GM19397 (cell line): ENCODE measurements at regions not wholly inside any gene's neighbourhood (a gene's known extent, or its start where the extent isn't known, plus 50 kb on each side); places are given as distances from the start of the nearest gene placed in this dataset.
"Not testable (repeated sequence)": the region's sequence is repeated elsewhere in the genome, so short reads cannot be mapped to it uniquely, and the experiment has no call there.

Experiments
- ATAC-seq: cut with Tn5 transposase; IDR thresholded peaks from one replicate; pipeline ENCODE4 v1.9.1; 2021; ENCODE audit warnings: mild to moderate bottlenecking, moderate library complexity; ENCODE audit not compliant: unreplicated experiment

GRCh38 chr6:21874372-21874771 is 280.8 kb downstream of the SOX4 start:
- no peak for ATAC-seq

- ATAC-seq: not testable (repeated sequence)
Measured at GRCh38 chr6:21877037-21877436, 283.5 kb downstream of the SOX4 start.

GRCh38 chr6:21880249-21880648 is 286.7 kb downstream of the SOX4 start:
- ATAC-seq: not testable (repeated sequence)

- ATAC-seq: no peak
Measured at GRCh38 chr6:21881969-21882465, 288.5 kb downstream of the SOX4 start.

- no peak for ATAC-seq
Measured at GRCh38 chr6:21883595-21884328, 290.2 kb downstream of the SOX4 start.

GRCh38 chr6:21885111-21885510 is 291.6 kb downstream of the SOX4 start:
- no peak for ATAC-seq

- no peak for ATAC-seq
Measured at GRCh38 chr6:21885532-21886114, 292.1 kb downstream of the SOX4 start.

GRCh38 chr6:21886542-21887151 is 293.1 kb downstream of the SOX4 start:
- ATAC-seq: no peak

GRCh38 chr6:21887231-21888185 is 294.0 kb downstream of the SOX4 start:
- ATAC-seq: no peak

GRCh38 chr6:21891080-21891479 is 297.5 kb downstream of the SOX4 start:
- no peak for ATAC-seq

- no peak for ATAC-seq
Measured at GRCh38 chr6:21893793-21894192, 300.2 kb downstream of the SOX4 start.

- no peak for ATAC-seq
Measured at GRCh38 chr6:21895555-21895954, 302.0 kb downstream of the SOX4 start.

GRCh38 chr6:21898107-21898796 is 304.7 kb downstream of the SOX4 start:
- no peak for ATAC-seq

- no peak for ATAC-seq
Measured at GRCh38 chr6:21899708-21900107, 306.2 kb downstream of the SOX4 start.

GRCh38 chr6:21900730-21901129 is 307.2 kb downstream of the SOX4 start:
- no peak for ATAC-seq

GRCh38 chr6:21902628-21903169 is 309.1 kb downstream of the SOX4 start:
- no peak for ATAC-seq

- no peak for ATAC-seq
Measured at GRCh38 chr6:21905531-21905930, 312.0 kb downstream of the SOX4 start.

- no peak for ATAC-seq
Measured at GRCh38 chr6:21906826-21907225, 313.3 kb downstream of the SOX4 start.

GRCh38 chr6:21907291-21907690 is 313.7 kb downstream of the SOX4 start:
- ATAC-seq: no peak
